ENCODE measurements at regions not wholly inside any gene's neighbourhood (a gene's known extent, or its start where the extent isn't known, plus 50 kb on each side); places are given as distances from the start of the nearest gene placed in this dataset.

GRCh38 chr11:7874056-7874455, 57.0 kb downstream of the OR10A6 start:
- DNase-seq (ENCODE audit: low read depth, low spot score), result no peak

DNA sequence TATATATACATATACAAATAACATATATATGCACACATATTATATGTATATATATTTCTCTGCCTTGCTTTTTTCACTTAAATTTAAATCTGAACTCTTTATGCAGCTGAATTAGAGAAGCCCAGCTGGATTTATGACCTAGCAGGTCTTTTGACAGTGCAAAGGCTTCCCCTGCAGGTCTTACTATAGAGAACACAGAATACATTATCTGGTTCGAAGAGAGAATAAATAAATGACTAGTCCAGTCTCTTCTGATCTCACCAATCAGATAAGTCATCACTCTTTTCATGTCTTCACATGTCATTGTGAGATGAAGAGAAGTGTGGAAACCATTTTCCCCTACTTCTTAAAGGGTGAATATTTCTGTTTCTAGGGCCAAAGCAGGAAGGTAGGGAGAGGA, 58.2 kb downstream of the OR10A6 start:
- DNase-seq (ENCODE audit: low read depth, low spot score), result no peak

- no peak for DNase-seq (ENCODE audit: low read depth, low spot score)
Measured at GRCh38 chr11:7871056-7871455, 60.0 kb downstream of the OR10A6 start.

GRCh38 chr11:7869467-7869866, 61.6 kb downstream of the OR10A6 start:
- DNase-seq (ENCODE audit: low read depth, low spot score), result no peak

- peak; percentile 73 for DNase-seq (ENCODE audit: low read depth, low spot score)
Measured at GRCh38 chr11:7861292-7861691, 64.5 kb upstream of the OR5P2 start.

DNA sequence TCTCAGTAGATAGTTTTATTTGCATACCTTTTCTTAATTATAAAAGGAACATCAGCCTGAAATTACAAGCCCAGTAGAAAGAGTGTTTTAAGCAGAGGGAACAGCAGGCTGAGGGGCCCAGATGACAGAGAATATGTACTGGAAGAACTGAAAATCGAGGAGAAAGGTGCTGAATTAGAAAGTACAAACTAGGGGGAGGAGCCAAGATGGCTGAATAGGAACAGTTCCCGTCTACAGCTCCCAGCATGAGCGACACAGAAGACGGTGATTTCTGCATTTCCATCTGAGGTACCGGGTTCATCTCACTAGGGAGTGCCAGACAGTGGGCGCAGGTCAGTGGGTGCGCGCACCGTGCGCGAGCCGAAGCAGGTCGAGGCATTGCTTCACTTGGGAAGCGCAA, 64.1 kb upstream of the OR5P2 start:
- peak; percentile 57 for DNase-seq (ENCODE audit: low read depth, low spot score)

- no peak for DNase-seq (ENCODE audit: low read depth, low spot score)
Measured at GRCh38 chr11:7858006-7858405, 61.3 kb upstream of the OR5P2 start.

DNA sequence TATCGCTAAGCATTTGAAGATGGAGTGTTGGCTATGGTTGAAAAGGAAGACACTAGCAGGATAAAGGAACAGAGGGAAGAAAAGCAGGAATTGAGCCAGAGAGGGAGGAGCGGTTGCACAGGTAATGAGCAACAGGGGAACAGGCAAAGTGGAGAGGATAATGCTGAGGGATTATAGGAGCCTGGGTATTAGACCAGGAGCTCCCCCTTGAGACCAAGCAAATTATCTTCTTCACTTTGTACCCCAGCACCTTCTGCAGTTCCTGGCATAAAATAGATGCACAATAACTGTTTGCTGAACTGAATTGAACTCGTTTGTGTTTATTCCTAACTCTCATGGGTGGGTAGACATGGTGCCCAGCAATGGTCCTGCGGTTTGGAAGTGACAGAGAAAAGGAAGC, 54.6 kb upstream of the OR5P2 start:
- DNase-seq (ENCODE audit: low read depth, low spot score), result no peak

DNA sequence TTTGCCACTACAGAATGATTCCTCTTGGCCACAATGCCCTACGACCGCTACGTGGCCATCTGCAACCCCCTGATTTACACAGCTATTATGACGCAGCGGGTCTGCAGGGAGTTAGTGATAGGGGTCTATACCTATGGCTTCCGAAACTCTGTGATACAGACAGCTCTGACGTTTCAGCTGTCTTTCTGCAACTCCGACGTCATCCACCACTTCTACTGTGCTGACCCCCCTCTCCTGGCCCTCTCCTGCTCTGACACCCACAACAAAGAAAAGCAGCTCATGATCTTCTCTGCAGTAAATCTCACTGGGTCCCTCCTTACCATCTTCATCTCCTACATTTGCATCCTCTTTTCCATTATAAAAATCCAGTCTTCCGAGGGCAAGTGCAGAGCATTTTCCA, 52.3 kb upstream of the OR5P2 start:
- no peak for DNase-seq (ENCODE audit: low read depth, low spot score)

Measured in ELF-1 (cell line).